Suprapubic skin (tissue), 4 donors: ENCODE measurements at regions not wholly inside any gene's neighbourhood (a gene's known extent, or its start where the extent isn't known, plus 50 kb on each side); places are given as distances from the start of the nearest gene placed in this dataset.

ENCODE experiments used
- CTCF ChIP-seq, 2 donors: fragments of 200-600 bp in 1 of 2; fragments of 450-650 bp in 1 of 2; sonication (generic) in 1 of 2; IDR thresholded peaks; one replicate each; pipeline ENCODE4 v1.5.1; 2016 to 2019; ENCODE audit warnings: antibody characterized with exemption in 2 of 2, mild to moderate bottlenecking in 1 of 2, moderate library complexity in 1 of 2
- EP300 ChIP-seq: sonication (generic); formaldehyde crosslinking; IDR thresholded peaks from one replicate; pipeline ENCODE4 v1.6.1; 2017; ENCODE audit warnings: antibody characterized with exemption
- POLR2A ChIP-seq, 2 donors: fragments of 450-650 bp; IDR thresholded peaks; one replicate each; pipeline ENCODE4 v1.6.1; 2017; ENCODE audit warnings: antibody characterized with exemption in 2 of 2, mild to moderate bottlenecking in 2 of 2, moderate library complexity in 2 of 2
- POLR2AphosphoS5 ChIP-seq, 3 donors: sonication (generic); formaldehyde crosslinking; IDR thresholded peaks; one replicate each; pipeline ENCODE4 v1.6.1; 2017; ENCODE audit warnings: antibody characterized with exemption in 3 of 3

GRCh38 chr12:75666126-75666938 lies 154.9 kb upstream of the KRR1 start:
- TF ChIP-seq CTCF (IDR thresholded peaks at IDR 0.05) (no peak), POLR2AphosphoS5 (IDR thresholded peaks at IDR 0.05) (no peak), POLR2A (IDR thresholded peaks at IDR 0.05) (no peak), EP300 (no peak)
